ENCODE measurements at regions not wholly inside any gene's neighbourhood (a gene's known extent, or its start where the extent isn't known, plus 50 kb on each side); places are given as distances from the start of the nearest gene placed in this dataset.

DNA sequence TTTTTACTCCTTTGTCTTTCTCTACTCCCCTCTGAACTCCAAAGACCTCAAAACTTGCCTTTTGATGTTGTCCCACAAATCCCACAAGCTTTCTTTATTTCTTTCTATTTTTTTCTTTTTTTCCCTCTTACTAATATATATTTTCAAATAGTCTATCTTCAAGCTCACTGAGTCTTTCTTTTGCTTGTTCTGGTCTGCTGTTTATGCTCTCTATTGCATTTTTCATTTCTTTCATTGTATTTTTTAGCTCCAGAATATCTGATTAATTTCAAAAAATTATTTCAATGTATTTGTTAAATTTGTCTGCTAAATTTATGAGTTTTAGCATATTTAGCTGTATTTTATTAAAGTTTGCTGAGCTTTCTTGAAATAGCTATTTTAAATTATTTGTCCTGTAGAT lies 223.3 kb upstream of the IRX1 start:
- CTCF ChIA-PET: no interaction called here
- POLR2A ChIA-PET: no interaction called here

DNA sequence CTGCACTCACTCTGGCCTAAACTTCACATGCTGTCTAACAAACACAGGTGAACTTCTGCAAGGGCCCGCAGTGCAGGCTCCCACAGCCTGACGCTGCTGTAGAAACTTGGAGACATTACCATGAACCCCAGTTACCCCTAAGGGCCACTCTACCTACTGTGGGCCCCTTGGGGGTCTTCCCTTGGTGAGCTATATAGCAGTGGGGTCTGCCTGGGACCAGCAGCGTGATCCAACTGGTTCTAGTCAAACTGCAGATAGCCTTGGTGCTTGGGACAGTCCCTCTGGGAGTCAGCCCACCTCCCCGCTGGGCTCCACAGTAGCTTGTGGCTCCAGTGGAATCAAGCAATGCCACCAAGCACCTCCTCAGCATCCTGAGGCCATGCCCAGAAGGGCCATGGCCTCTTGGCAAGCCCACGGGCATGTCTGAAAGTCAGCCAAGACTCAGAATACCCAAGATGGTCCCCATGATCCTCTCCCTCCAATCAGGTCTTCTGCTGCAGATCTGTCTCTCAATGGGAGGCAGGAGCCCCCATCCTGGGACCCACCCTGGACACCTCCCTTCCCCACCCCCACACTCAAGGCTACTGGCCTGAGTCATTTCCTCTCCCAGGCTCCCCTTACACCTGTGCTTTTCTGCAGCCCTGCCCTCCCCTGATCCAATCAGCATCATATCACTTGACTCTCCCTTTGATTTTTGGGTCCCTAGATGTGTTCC lies 230.0 kb upstream of the IRX1 start:
- H3K9me3 ChIP-seq (ENCODE audit: control extremely low read depth in 1 of 5, control insufficient read depth in 4 of 5, insufficient read depth in 2 of 5, low read depth in 1 of 5, low read length in 4 of 5): no peaks in the 10 kb centered on the region
- no peak overlapping the region for H3K27ac ChIP-seq (ENCODE audit: insufficient read depth in 1 of 2, low read depth in 1 of 2, low read length in 2 of 2, poor library complexity in 1 of 2, severe bottlenecking in 2 of 2)
- H3K4me3 ChIP-seq (ENCODE audit: control insufficient read depth in 1 of 7, extremely low read depth in 1 of 7, insufficient read depth in 4 of 7, low read depth in 2 of 7, low read length in 6 of 7): no peak overlapping the region
- no peaks in the 10 kb centered on the region for H3K36me3 ChIP-seq (ENCODE audit: control insufficient read depth in 4 of 4, insufficient read depth in 4 of 4, low read length in 3 of 4)
- no peak for DNase-seq
- CTCF ChIA-PET: no interaction called here
- WGBS (ENCODE audit: insufficient coverage): 88% methylated on average over 5 of the region's 5 CpGs
- POLR2A ChIA-PET: no interaction called here
- H3K4me1 ChIP-seq (ENCODE audit: control extremely low read depth in 1 of 4, control insufficient read depth in 4 of 4, insufficient read depth in 4 of 4, low read length in 3 of 4): no peaks in the 10 kb centered on the region
- H3K27me3 ChIP-seq (replicated peaks in 2 of 5; ENCODE audit: control insufficient read depth in 4 of 5, insufficient read depth in 5 of 5, low read length in 4 of 5): no peaks in the 10 kb centered on the region

More for the DNA sequence above, 223.3 kb upstream of the IRX1 start:
- Histone ChIP-seq H3K4me3 (ENCODE audit: control insufficient read depth in 1 of 7, extremely low read depth in 1 of 7, insufficient read depth in 4 of 7, low read depth in 2 of 7, low read length in 6 of 7) (no peak overlapping the region), H3K27ac (ENCODE audit: insufficient read depth in 1 of 2, low read depth in 1 of 2, low read length in 2 of 2, poor library complexity in 1 of 2, severe bottlenecking in 2 of 2) (no peak overlapping the region), H3K27me3 (replicated peaks in 2 of 5; ENCODE audit: control insufficient read depth in 4 of 5, insufficient read depth in 5 of 5, low read length in 4 of 5) (no peaks in the 10 kb centered on the region), H3K4me1 (ENCODE audit: control extremely low read depth in 1 of 4, control insufficient read depth in 4 of 4, insufficient read depth in 4 of 4, low read length in 3 of 4) (no peaks in the 10 kb centered on the region), H3K9me3 (ENCODE audit: control extremely low read depth in 1 of 5, control insufficient read depth in 4 of 5, insufficient read depth in 2 of 5, low read depth in 1 of 5, low read length in 4 of 5) (peaks cover 0 to 19% (median 7%) of the 10 kb centered on the region in 5 experiments), H3K36me3 (ENCODE audit: control insufficient read depth in 4 of 4, insufficient read depth in 4 of 4, low read length in 3 of 4) (no peaks in the 10 kb centered on the region)
- no peak for DNase-seq

DNA sequence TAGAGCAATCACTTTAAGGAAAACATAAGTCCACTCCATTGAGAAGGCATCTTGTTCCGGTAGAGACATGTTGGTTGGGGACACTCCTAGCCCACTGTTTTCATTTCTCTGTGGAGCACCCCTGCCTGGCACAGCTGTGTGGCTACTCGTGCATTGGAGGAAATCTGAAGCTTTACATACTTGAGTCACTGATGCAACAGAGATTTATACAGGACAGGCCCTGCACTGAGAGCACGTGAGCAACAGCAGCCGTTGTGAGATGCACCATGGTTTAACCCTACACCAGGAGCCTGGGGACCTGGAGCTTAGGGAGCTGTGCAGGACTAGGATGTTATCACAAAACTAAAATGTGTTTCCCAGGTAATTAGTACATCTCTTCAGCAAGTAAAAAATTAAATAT lies 230.7 kb upstream of the IRX1 start:
- Histone ChIP-seq H3K9me3 (ENCODE audit: control extremely low read depth in 1 of 5, control insufficient read depth in 4 of 5, insufficient read depth in 2 of 5, low read depth in 1 of 5, low read length in 4 of 5) (no peaks in the 10 kb centered on the region), H3K4me3 (ENCODE audit: control insufficient read depth in 1 of 7, extremely low read depth in 1 of 7, insufficient read depth in 4 of 7, low read depth in 2 of 7, low read length in 6 of 7) (no peak overlapping the region), H3K27me3 (replicated peaks in 2 of 5; ENCODE audit: control insufficient read depth in 4 of 5, insufficient read depth in 5 of 5, low read length in 4 of 5) (no peaks in the 10 kb centered on the region), H3K36me3 (ENCODE audit: control insufficient read depth in 4 of 4, insufficient read depth in 4 of 4, low read length in 3 of 4) (no peaks in the 10 kb centered on the region), H3K27ac (ENCODE audit: insufficient read depth in 1 of 2, low read depth in 1 of 2, low read length in 2 of 2, poor library complexity in 1 of 2, severe bottlenecking in 2 of 2) (no peak overlapping the region), H3K4me1 (ENCODE audit: control extremely low read depth in 1 of 4, control insufficient read depth in 4 of 4, insufficient read depth in 4 of 4, low read length in 3 of 4) (no peaks in the 10 kb centered on the region)
- ChIA-PET CTCF (no interaction called here), POLR2A (no interaction called here)
- 90% methylated on average over 4 of the region's 4 CpGs for WGBS (ENCODE audit: insufficient coverage)
- DNase-seq: no peak

DNA sequence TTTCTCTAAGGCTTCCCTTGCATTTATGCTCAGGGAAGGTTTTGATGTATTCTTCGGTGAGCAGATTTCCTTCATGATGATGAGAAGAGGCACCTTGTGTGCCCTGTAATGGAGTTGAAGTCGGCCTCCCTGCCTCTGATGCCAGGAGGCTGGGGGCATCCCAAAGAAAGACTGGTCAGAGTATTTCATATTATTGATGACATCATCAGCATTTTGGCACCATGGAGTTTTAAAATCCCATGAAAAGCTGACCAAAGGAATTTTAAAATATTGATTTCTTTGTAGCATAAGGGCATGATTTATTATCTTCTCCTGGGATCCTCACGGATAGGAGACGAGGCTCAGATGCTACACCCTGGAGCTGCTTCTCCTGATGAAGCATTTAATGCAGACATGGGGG lies 231.2 kb upstream of the IRX1 start:
- no peak for DNase-seq
- Histone ChIP-seq H3K4me1 (ENCODE audit: control extremely low read depth in 1 of 4, control insufficient read depth in 4 of 4, insufficient read depth in 4 of 4, low read length in 3 of 4) (no peaks in the 10 kb centered on the region), H3K27me3 (replicated peaks in 2 of 5; ENCODE audit: control insufficient read depth in 4 of 5, insufficient read depth in 5 of 5, low read length in 4 of 5) (no peaks in the 10 kb centered on the region), H3K4me3 (ENCODE audit: control insufficient read depth in 1 of 7, extremely low read depth in 1 of 7, insufficient read depth in 4 of 7, low read depth in 2 of 7, low read length in 6 of 7) (no peak overlapping the region), H3K27ac (ENCODE audit: insufficient read depth in 1 of 2, low read depth in 1 of 2, low read length in 2 of 2, poor library complexity in 1 of 2, severe bottlenecking in 2 of 2) (no peak overlapping the region), H3K9me3 (ENCODE audit: control extremely low read depth in 1 of 5, control insufficient read depth in 4 of 5, insufficient read depth in 2 of 5, low read depth in 1 of 5, low read length in 4 of 5) (no peaks in the 10 kb centered on the region), H3K36me3 (ENCODE audit: control insufficient read depth in 4 of 4, insufficient read depth in 4 of 4, low read length in 3 of 4) (no peaks in the 10 kb centered on the region)
- POLR2A ChIA-PET: no interaction called here
- WGBS (ENCODE audit: insufficient coverage): 76% methylated on average over 3 of the region's 4 CpGs
- CTCF ChIA-PET: no interaction called here

DNA sequence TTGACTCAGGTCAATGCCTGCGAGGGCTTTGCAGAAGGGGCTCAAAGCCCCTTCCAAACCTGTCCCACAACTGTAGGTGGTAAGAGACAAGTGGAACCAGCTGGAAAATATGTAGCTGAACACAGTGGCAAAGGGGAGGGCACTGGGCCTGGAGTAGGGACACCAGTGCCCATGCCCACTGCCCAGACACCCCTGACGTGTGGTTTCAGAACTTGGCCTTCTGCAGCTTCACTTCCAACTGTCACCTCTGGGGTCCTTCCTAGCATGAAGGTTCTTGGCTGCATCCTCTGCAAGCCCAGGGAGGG lies 233.1 kb upstream of the IRX1 start:
- ChIA-PET CTCF (no interaction called here), POLR2A (no interaction called here)
- Histone ChIP-seq H3K4me3 (ENCODE audit: control insufficient read depth in 1 of 7, extremely low read depth in 1 of 7, insufficient read depth in 4 of 7, low read depth in 2 of 7, low read length in 6 of 7) (no peak overlapping the region), H3K27ac (ENCODE audit: insufficient read depth in 1 of 2, low read depth in 1 of 2, low read length in 2 of 2, poor library complexity in 1 of 2, severe bottlenecking in 2 of 2) (no peak overlapping the region), H3K4me1 (ENCODE audit: control extremely low read depth in 1 of 4, control insufficient read depth in 4 of 4, insufficient read depth in 4 of 4, low read length in 3 of 4) (no peaks in the 10 kb centered on the region), H3K9me3 (ENCODE audit: control extremely low read depth in 1 of 5, control insufficient read depth in 4 of 5, insufficient read depth in 2 of 5, low read depth in 1 of 5, low read length in 4 of 5) (no peaks in the 10 kb centered on the region), H3K36me3 (ENCODE audit: control insufficient read depth in 4 of 4, insufficient read depth in 4 of 4, low read length in 3 of 4) (no peaks in the 10 kb centered on the region), H3K27me3 (replicated peaks in 2 of 5; ENCODE audit: control insufficient read depth in 4 of 5, insufficient read depth in 5 of 5, low read length in 4 of 5) (no peaks in the 10 kb centered on the region)
- no peak for DNase-seq
- WGBS (ENCODE audit: insufficient coverage): 88% methylated on average over 2 of the region's 2 CpGs

DNA sequence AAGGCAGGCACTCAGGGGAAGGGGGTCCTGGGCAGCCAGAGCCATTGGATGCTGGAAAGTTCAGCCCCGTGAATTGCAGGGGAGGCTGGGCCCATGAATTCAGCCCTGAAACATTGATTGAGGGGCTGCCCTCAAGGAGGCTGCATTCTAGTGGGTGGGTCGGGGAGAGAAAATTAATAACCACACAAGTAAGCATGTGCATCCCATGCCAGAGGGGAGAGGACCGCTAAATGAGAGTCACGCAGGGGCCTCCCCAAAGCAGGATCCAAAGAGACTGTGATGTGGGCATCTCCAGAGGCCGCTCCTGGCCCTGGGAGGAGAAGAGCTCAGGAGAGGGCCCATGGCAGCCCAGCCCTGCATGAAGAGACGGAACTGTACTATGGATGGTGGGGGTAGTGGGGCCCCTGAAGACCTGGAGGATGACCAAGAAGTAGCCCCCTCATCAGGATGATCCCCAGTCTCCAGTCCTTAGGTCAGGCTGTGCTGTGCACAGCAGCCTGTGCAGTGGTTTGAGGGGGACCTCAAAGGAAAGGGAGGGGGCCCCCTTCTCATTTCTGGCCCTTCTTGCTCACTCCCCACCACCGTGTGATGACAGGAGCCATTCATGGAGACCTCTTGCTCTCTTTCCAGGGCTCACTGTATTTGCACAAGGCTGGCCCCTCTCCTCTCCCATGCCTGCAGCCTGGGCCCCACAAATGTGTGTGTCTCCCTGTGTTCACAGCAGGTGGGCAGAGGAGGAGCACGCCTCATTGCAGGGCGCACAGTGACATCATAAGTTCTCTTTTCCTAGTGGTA lies 233.6 kb upstream of the IRX1 start:
- no peak overlapping the region for H3K4me3 ChIP-seq (ENCODE audit: control insufficient read depth in 1 of 7, extremely low read depth in 1 of 7, insufficient read depth in 4 of 7, low read depth in 2 of 7, low read length in 6 of 7)
- ChIA-PET CTCF (no interaction called here), POLR2A (no interaction called here)
- H3K4me1 ChIP-seq (ENCODE audit: control extremely low read depth in 1 of 4, control insufficient read depth in 4 of 4, insufficient read depth in 4 of 4, low read length in 3 of 4): no peaks in the 10 kb centered on the region
- no peaks in the 10 kb centered on the region for H3K27me3 ChIP-seq (replicated peaks in 2 of 5; ENCODE audit: control insufficient read depth in 4 of 5, insufficient read depth in 5 of 5, low read length in 4 of 5)
- no peak overlapping the region for H3K27ac ChIP-seq (ENCODE audit: insufficient read depth in 1 of 2, low read depth in 1 of 2, low read length in 2 of 2, poor library complexity in 1 of 2, severe bottlenecking in 2 of 2)
- no peaks in the 10 kb centered on the region for H3K36me3 ChIP-seq (ENCODE audit: control insufficient read depth in 4 of 4, insufficient read depth in 4 of 4, low read length in 3 of 4)
- DNase-seq: no peak
- 89% methylated on average over 8 of the region's 9 CpGs for WGBS (ENCODE audit: insufficient coverage)
- no peaks in the 10 kb centered on the region for H3K9me3 ChIP-seq (ENCODE audit: control extremely low read depth in 1 of 5, control insufficient read depth in 4 of 5, insufficient read depth in 2 of 5, low read depth in 1 of 5, low read length in 4 of 5)

DNA sequence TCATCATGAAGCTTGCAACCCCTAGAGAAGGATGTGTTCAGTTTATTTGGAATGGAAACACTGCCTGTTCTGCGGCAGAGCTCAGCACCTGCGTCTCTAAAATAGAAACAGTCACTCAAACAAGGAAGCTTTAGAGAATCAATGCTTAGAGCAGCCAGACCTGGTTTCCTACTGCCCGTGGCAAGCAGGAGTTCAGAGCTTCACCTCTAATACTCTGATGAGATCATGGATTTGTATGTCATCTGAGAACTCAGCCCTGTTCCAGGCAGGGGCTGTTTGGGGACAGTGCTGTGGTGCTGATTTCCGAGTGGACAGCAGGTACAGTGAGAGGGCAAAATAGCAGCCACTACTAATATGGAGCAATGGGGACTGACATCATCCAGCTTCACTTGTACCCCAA lies 236.0 kb upstream of the IRX1 start:
- CTCF ChIA-PET: no interaction called here

More for the DNA sequence above, 236.0 kb upstream of the IRX1 start:
- no peaks in the 10 kb centered on the region for H3K27me3 ChIP-seq (replicated peaks in 2 of 5; ENCODE audit: control insufficient read depth in 4 of 5, insufficient read depth in 5 of 5, low read length in 4 of 5)
- WGBS (ENCODE audit: insufficient coverage): 79% methylated on average over 3 of the region's 4 CpGs
- DNase-seq: no peak
- no peaks in the 10 kb centered on the region for H3K9me3 ChIP-seq (ENCODE audit: control extremely low read depth in 1 of 5, control insufficient read depth in 4 of 5, insufficient read depth in 2 of 5, low read depth in 1 of 5, low read length in 4 of 5)
- H3K27ac ChIP-seq (ENCODE audit: insufficient read depth in 1 of 2, low read depth in 1 of 2, low read length in 2 of 2, poor library complexity in 1 of 2, severe bottlenecking in 2 of 2): no peak overlapping the region
- no peaks in the 10 kb centered on the region for H3K36me3 ChIP-seq (ENCODE audit: control insufficient read depth in 4 of 4, insufficient read depth in 4 of 4, low read length in 3 of 4)
- H3K4me1 ChIP-seq (ENCODE audit: control extremely low read depth in 1 of 4, control insufficient read depth in 4 of 4, insufficient read depth in 4 of 4, low read length in 3 of 4): no peaks in the 10 kb centered on the region
- H3K4me3 ChIP-seq (ENCODE audit: control insufficient read depth in 1 of 7, extremely low read depth in 1 of 7, insufficient read depth in 4 of 7, low read depth in 2 of 7, low read length in 6 of 7): no peak overlapping the region
- POLR2A ChIA-PET: interaction anchor here (0.8 kb wide), 1 partner anchor 629 kb away, joined by 3 read pairs; no protein-coding TSS in a partner anchor
